ENCODE measurements at regions not wholly inside any gene's neighbourhood (a gene's known extent, or its start where the extent isn't known, plus 50 kb on each side); places are given as distances from the start of the nearest gene placed in this dataset.

DNA sequence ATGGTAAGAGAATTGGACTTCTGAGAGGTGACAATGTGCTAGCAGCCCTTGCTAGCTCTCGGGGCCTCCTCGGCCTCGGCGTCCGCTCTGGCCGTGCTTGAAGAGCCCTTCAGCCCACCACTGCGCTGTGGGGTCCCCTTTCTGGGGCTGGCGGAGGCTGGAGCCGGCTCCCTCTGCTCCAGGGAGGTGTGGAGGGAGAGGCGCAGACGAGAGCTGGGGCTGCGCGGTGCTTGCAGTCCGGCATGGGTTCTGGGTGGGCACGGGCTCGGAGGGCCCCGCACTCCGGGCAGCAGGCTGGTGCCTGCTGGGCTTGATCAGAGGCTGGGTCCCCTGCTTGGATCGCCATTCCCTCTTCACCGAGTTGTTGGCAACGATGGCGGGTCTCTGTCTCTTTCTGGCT is 226.4 kb upstream of the AMIGO2 start:
- Histone ChIP-seq H3K27me3 (ENCODE audit: control insufficient read depth in 4 of 4, insufficient read depth in 4 of 4, low read length in 3 of 4) (no peaks in the 10 kb centered on the region), H3K9ac (ENCODE audit: low read depth in 1 of 2, low read length in 2 of 2) (no peak overlapping the region), H3K9me3 (ENCODE audit: control insufficient read depth in 4 of 4, low read length in 3 of 4) (no peaks in the 10 kb centered on the region), H3K4me3 (ENCODE audit: low read depth in 1 of 3, low read length in 3 of 3) (no peak overlapping the region), H3K36me3 (ENCODE audit: control insufficient read depth in 4 of 4, insufficient read depth in 3 of 4, low read depth in 1 of 4, low read length in 3 of 4) (no peaks in the 10 kb centered on the region), H3K4me1 (ENCODE audit: control insufficient read depth in 4 of 4, insufficient read depth in 4 of 4, low read length in 3 of 4) (peaks cover 3 to 14% (median 7%) of the 10 kb centered on the region in 4 donors), H3K27ac (ENCODE audit: low read depth in 1 of 2, low read length in 2 of 2) (no peak overlapping the region)
- TF ChIP-seq, protein P1, sequence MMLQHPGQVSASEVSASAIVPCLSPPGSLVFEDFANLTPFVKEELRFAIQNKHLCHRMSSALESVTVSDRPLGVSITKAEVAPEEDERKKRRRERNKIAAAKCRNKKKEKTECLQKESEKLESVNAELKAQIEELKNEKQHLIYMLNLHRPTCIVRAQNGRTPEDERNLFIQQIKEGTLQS (IDR thresholded peaks at IDR 0.05): no peak
- TF ChIP-seq FOXA1 (IDR thresholded peaks at IDR 0.05): no peak
- TF ChIP-seq, protein P2, sequence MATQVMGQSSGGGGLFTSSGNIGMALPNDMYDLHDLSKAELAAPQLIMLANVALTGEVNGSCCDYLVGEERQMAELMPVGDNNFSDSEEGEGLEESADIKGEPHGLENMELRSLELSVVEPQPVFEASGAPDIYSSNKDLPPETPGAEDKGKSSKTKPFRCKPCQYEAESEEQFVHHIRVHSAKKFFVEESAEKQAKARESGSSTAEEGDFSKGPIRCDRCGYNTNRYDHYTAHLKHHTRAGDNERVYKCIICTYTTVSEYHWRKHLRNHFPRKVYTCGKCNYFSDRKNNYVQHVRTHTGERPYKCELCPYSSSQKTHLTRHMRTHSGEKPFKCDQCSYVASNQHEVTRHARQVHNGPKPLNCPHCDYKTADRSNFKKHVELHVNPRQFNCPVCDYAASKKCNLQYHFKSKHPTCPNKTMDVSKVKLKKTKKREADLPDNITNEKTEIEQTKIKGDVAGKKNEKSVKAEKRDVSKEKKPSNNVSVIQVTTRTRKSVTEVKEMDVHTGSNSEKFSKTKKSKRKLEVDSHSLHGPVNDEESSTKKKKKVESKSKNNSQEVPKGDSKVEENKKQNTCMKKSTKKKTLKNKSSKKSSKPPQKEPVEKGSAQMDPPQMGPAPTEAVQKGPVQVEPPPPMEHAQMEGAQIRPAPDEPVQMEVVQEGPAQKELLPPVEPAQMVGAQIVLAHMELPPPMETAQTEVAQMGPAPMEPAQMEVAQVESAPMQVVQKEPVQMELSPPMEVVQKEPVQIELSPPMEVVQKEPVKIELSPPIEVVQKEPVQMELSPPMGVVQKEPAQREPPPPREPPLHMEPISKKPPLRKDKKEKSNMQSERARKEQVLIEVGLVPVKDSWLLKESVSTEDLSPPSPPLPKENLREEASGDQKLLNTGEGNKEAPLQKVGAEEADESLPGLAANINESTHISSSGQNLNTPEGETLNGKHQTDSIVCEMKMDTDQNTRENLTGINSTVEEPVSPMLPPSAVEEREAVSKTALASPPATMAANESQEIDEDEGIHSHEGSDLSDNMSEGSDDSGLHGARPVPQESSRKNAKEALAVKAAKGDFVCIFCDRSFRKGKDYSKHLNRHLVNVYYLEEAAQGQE (IDR thresholded peaks at IDR 0.05): no peak
- no peak for TF ChIP-seq FOXA2 (IDR thresholded peaks at IDR 0.05)
- no peak for TF ChIP-seq RXRA (IDR thresholded peaks at IDR 0.05)
- TF ChIP-seq TAF1 (conservative IDR thresholded peaks at IDR 0.05): no peak
- TF ChIP-seq HNF4G (IDR thresholded peaks at IDR 0.05): no peak
- TF ChIP-seq GABPA (IDR thresholded peaks at IDR 0.05 in 1 of 2, conservative IDR thresholded peaks at IDR 0.05 in 1 of 2): no peak
- no peak for TF ChIP-seq EGR1 (IDR thresholded peaks at IDR 0.05; ENCODE audit: low read depth in 2 of 2)
- TF ChIP-seq SP1 (IDR thresholded peaks at IDR 0.05): no peak
- TF ChIP-seq HNF4A (conservative IDR thresholded peaks at IDR 0.05): no peak
- TF ChIP-seq, protein P3, sequence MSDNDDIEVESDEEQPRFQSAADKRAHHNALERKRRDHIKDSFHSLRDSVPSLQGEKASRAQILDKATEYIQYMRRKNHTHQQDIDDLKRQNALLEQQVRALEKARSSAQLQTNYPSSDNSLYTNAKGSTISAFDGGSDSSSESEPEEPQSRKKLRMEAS (IDR thresholded peaks at IDR 0.05): no peak
- TF ChIP-seq, protein P4, sequence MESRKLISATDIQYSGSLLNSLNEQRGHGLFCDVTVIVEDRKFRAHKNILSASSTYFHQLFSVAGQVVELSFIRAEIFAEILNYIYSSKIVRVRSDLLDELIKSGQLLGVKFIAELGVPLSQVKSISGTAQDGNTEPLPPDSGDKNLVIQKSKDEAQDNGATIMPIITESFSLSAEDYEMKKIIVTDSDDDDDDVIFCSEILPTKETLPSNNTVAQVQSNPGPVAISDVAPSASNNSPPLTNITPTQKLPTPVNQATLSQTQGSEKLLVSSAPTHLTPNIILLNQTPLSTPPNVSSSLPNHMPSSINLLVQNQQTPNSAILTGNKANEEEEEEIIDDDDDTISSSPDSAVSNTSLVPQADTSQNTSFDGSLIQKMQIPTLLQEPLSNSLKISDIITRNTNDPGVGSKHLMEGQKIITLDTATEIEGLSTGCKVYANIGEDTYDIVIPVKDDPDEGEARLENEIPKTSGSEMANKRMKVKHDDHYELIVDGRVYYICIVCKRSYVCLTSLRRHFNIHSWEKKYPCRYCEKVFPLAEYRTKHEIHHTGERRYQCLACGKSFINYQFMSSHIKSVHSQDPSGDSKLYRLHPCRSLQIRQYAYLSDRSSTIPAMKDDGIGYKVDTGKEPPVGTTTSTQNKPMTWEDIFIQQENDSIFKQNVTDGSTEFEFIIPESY (IDR thresholded peaks at IDR 0.05): no peak
- TF ChIP-seq YY1 (IDR thresholded peaks at IDR 0.05): no peak
- TF ChIP-seq RAD21 (IDR thresholded peaks at IDR 0.05): no peak
- TF ChIP-seq NR2F2 (IDR thresholded peaks at IDR 0.05): no peak
- TF ChIP-seq, protein P5, sequence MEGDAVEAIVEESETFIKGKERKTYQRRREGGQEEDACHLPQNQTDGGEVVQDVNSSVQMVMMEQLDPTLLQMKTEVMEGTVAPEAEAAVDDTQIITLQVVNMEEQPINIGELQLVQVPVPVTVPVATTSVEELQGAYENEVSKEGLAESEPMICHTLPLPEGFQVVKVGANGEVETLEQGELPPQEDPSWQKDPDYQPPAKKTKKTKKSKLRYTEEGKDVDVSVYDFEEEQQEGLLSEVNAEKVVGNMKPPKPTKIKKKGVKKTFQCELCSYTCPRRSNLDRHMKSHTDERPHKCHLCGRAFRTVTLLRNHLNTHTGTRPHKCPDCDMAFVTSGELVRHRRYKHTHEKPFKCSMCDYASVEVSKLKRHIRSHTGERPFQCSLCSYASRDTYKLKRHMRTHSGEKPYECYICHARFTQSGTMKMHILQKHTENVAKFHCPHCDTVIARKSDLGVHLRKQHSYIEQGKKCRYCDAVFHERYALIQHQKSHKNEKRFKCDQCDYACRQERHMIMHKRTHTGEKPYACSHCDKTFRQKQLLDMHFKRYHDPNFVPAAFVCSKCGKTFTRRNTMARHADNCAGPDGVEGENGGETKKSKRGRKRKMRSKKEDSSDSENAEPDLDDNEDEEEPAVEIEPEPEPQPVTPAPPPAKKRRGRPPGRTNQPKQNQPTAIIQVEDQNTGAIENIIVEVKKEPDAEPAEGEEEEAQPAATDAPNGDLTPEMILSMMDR (IDR thresholded peaks at IDR 0.05; ENCODE audit: low read depth, low read length, missing input control): no peak
- TF ChIP-seq JUND (IDR thresholded peaks at IDR 0.05): no peak
- DNase-seq (ENCODE audit: low spot score): no peak
- WGBS: 93% methylated on average over 22 of the region's 22 CpGs
